GM23338 (cell line): ENCODE measurements at regions not wholly inside any gene's neighbourhood (a gene's known extent, or its start where the extent isn't known, plus 50 kb on each side); places are given as distances from the start of the nearest gene placed in this dataset.

Experiments
- CREB1 ChIP-seq: fragments of 250-450 bp; sonication (Bioruptor Pico); IDR thresholded peaks from 2 replicates; pipeline ENCODE4 v1.5.0; 2020; ENCODE audit warnings: low read depth, mild to moderate bottlenecking, moderate library complexity
- EZH2 ChIP-seq: fragments of 200-600 bp; sonication (generic); IDR thresholded peaks from one replicate; pipeline ENCODE4 v1.8.0; 2017; ENCODE audit warnings: antibody characterized with exemption, mild to moderate bottlenecking, low read depth; ENCODE audit not compliant: unreplicated experiment
- EZH2phosphoT487 ChIP-seq: fragments of 200-600 bp; sonication (generic); IDR thresholded peaks from one replicate; pipeline ENCODE4 v1.8.1; 2018; ENCODE audit warnings: antibody characterized with exemption; ENCODE audit not compliant: unreplicated experiment
- JUNB ChIP-seq: IDR thresholded peaks from one replicate; pipeline ENCODE4 v1.6.1; 2016; ENCODE audit warnings: antibody characterized with exemption; ENCODE audit not compliant: unreplicated experiment
- NANOG ChIP-seq: IDR thresholded peaks from 2 replicates; pipeline ENCODE4 v1.6.1; 2016; ENCODE audit warnings: antibody characterized with exemption, borderline replicate concordance
- POLR2AphosphoS5 ChIP-seq: IDR thresholded peaks from 2 replicates; pipeline ENCODE4 v1.6.1; 2016; ENCODE audit warnings: antibody characterized with exemption, low read depth
- STAT1 ChIP-seq: IDR thresholded peaks from one replicate; pipeline ENCODE4 v1.6.1; 2016; ENCODE audit warnings: antibody characterized with exemption; ENCODE audit not compliant: unreplicated experiment
- ZNF114 ChIP-seq: fragments of 250-450 bp; sonication (Bioruptor Pico); IDR thresholded peaks from 2 replicates; pipeline ENCODE4 v1.5.0; 2020; ENCODE audit warnings: mild to moderate bottlenecking, moderate library complexity
- ZNF331 ChIP-seq: fragments of 250-450 bp; sonication (Bioruptor Pico); IDR thresholded peaks from 2 replicates; pipeline ENCODE4 v1.5.0; 2020; ENCODE audit warnings: low read depth, mild to moderate bottlenecking, moderate library complexity
- TF ChIP-seq, protein P1 (sequence below), 2 experiments: fragments of 200-600 bp in 1 of 2; sonication (generic) in 1 of 2; conservative IDR thresholded peaks; 2 replicates each; pipeline versions ENCODE4 v1.5.1 to v1.6.1; 2016 to 2017; ENCODE audit warnings: antibody characterized with exemption in 2 of 2, low read depth in 2 of 2, mild to moderate bottlenecking in 2 of 2, moderate library complexity in 1 of 2
- TF ChIP-seq, protein P2 (sequence below): IDR thresholded peaks from one replicate; pipeline ENCODE4 v1.6.1; 2018; ENCODE audit warnings: antibody characterized with exemption; ENCODE audit not compliant: unreplicated experiment

DNA sequence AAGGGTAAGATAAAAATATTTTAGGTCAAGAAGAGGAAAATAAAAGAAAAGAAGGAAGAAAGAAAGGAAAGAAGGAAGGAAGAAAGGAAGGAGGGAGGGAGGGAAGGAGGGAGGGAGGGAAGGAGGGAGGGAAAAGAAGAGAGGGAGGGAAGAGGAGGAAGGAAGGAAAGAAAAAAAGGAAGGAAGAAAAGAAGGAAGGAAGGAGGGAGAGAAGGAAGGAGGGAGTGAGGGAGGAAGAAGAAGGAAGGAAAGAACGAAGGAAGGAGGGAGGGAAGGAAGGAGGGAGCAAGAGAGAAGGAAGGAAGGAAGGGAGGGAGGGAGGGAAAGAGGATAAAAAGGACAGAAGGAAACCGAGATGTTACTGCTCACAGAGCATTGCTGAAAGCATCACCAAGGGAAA, 209.5 kb upstream of the PITRM1 start:
- no peak for TF ChIP-seq EZH2
- no peak for TF ChIP-seq POLR2AphosphoS5
- TF ChIP-seq, protein P1, sequence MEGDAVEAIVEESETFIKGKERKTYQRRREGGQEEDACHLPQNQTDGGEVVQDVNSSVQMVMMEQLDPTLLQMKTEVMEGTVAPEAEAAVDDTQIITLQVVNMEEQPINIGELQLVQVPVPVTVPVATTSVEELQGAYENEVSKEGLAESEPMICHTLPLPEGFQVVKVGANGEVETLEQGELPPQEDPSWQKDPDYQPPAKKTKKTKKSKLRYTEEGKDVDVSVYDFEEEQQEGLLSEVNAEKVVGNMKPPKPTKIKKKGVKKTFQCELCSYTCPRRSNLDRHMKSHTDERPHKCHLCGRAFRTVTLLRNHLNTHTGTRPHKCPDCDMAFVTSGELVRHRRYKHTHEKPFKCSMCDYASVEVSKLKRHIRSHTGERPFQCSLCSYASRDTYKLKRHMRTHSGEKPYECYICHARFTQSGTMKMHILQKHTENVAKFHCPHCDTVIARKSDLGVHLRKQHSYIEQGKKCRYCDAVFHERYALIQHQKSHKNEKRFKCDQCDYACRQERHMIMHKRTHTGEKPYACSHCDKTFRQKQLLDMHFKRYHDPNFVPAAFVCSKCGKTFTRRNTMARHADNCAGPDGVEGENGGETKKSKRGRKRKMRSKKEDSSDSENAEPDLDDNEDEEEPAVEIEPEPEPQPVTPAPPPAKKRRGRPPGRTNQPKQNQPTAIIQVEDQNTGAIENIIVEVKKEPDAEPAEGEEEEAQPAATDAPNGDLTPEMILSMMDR (conservative IDR thresholded peaks at IDR 0.05; ENCODE audit: low read depth in 2 of 2), result no peak
- TF ChIP-seq STAT1, result no peak
- TF ChIP-seq NANOG, result no peak
- TF ChIP-seq CREB1 (CRISPR knock-in tag), result no peak
- TF ChIP-seq JUNB, result no peak
- no peak for TF ChIP-seq EZH2phosphoT487
- TF ChIP-seq, protein P2, sequence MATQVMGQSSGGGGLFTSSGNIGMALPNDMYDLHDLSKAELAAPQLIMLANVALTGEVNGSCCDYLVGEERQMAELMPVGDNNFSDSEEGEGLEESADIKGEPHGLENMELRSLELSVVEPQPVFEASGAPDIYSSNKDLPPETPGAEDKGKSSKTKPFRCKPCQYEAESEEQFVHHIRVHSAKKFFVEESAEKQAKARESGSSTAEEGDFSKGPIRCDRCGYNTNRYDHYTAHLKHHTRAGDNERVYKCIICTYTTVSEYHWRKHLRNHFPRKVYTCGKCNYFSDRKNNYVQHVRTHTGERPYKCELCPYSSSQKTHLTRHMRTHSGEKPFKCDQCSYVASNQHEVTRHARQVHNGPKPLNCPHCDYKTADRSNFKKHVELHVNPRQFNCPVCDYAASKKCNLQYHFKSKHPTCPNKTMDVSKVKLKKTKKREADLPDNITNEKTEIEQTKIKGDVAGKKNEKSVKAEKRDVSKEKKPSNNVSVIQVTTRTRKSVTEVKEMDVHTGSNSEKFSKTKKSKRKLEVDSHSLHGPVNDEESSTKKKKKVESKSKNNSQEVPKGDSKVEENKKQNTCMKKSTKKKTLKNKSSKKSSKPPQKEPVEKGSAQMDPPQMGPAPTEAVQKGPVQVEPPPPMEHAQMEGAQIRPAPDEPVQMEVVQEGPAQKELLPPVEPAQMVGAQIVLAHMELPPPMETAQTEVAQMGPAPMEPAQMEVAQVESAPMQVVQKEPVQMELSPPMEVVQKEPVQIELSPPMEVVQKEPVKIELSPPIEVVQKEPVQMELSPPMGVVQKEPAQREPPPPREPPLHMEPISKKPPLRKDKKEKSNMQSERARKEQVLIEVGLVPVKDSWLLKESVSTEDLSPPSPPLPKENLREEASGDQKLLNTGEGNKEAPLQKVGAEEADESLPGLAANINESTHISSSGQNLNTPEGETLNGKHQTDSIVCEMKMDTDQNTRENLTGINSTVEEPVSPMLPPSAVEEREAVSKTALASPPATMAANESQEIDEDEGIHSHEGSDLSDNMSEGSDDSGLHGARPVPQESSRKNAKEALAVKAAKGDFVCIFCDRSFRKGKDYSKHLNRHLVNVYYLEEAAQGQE, result no peak
- TF ChIP-seq ZNF331, result no peak
- TF ChIP-seq ZNF114 (CRISPR knock-in tag), result no peak
